Vagina (tissue), 2 donors: ENCODE measurements at regions not wholly inside any gene's neighbourhood (a gene's known extent, or its start where the extent isn't known, plus 50 kb on each side); places are given as distances from the start of the nearest gene placed in this dataset.

Experiments
- POLR2AphosphoS5 ChIP-seq, 2 donors: sonication (generic); formaldehyde crosslinking; IDR thresholded peaks; one replicate each; pipeline ENCODE4 v1.9.0; 2017; ENCODE audit warnings: antibody characterized with exemption in 2 of 2, mild to moderate bottlenecking in 2 of 2, low read depth in 1 of 2; ENCODE audit not compliant: insufficient read depth in 1 of 2
- TF ChIP-seq, protein P1 (sequence below), 3 experiments: fragments of 450-650 bp in 2 of 3; fragments of 200-600 bp in 1 of 3; sonication (generic) in 1 of 3; IDR thresholded peaks; one replicate each; pipeline ENCODE4 v1.5.1; 2017 to 2019; ENCODE audit warnings: antibody characterized with exemption in 3 of 3, mild to moderate bottlenecking in 2 of 3, moderate library complexity in 2 of 3

DNA sequence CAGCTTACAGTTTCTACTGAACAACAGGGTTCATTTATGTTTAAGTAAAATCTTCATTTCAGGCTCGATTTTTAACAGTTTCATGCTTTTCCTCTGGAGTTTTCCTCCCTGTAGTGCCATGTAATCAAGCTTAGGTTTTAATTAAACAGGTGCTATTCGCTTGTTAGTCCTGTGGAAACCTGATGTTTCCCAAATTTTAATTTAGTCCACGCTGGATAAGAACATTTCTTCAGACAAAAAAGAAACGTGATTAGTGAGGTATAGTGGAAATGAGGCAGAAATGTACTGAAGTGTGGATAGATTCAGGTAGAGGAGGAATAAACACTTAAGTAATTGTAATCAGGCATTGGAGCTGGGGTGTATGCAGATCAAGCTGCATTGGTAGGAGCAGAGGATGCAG lies 1217.5 kb downstream of the AACS start:
- no peak for TF ChIP-seq POLR2AphosphoS5 (IDR thresholded peaks at IDR 0.05; ENCODE audit: insufficient read depth in 1 of 2, low read depth in 1 of 2)
- TF ChIP-seq, protein P1, sequence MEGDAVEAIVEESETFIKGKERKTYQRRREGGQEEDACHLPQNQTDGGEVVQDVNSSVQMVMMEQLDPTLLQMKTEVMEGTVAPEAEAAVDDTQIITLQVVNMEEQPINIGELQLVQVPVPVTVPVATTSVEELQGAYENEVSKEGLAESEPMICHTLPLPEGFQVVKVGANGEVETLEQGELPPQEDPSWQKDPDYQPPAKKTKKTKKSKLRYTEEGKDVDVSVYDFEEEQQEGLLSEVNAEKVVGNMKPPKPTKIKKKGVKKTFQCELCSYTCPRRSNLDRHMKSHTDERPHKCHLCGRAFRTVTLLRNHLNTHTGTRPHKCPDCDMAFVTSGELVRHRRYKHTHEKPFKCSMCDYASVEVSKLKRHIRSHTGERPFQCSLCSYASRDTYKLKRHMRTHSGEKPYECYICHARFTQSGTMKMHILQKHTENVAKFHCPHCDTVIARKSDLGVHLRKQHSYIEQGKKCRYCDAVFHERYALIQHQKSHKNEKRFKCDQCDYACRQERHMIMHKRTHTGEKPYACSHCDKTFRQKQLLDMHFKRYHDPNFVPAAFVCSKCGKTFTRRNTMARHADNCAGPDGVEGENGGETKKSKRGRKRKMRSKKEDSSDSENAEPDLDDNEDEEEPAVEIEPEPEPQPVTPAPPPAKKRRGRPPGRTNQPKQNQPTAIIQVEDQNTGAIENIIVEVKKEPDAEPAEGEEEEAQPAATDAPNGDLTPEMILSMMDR (IDR thresholded peaks at IDR 0.05), result no peak
